ENCODE measurements at regions not wholly inside any gene's neighbourhood (a gene's known extent, or its start where the extent isn't known, plus 50 kb on each side); places are given as distances from the start of the nearest gene placed in this dataset.

DNA sequence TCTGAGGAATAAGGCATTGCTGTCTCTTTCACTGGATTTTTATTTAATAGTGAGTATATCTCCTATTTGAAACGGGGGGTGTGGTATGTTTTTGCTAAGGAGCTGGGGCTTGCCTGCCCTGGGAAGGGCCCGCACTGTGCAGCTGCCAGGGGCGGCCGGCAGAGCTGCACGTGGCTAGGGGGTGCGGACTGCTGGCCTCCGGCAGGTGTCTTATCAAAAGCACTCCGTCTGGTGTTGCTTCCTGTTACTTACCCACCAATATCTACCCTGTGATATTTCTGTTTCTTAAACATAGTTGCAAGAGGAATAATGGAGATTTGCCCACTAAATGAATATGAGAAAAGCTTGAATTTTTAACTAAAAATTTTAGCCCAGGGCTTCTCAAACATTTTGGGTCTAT lies 232.0 kb downstream of the IRX1 start:
- DNase-seq: no peak

DNA sequence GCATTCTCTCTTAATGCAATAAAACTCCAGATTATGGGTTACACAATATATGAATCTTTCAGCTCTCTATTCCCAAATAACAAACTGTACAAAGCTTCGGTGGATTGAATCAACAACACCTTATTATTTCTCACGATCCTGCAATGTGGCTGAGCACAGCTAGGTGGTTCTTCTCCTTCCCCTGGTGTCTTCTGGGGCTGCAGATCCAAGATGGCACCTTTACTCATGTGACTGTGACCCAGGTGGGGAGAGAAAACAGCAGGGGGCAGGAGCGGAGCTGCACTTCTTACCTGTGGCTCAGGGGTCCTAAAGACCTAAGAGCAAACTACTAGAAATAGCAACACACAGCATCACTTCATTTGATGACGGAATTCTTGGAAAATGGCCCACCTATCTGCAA lies 233.1 kb downstream of the IRX1 start:
- no peak for DNase-seq

GRCh38 chr5:3833566-3833965 lies 237.9 kb downstream of the IRX1 start:
- DNase-seq: no peak

DNA sequence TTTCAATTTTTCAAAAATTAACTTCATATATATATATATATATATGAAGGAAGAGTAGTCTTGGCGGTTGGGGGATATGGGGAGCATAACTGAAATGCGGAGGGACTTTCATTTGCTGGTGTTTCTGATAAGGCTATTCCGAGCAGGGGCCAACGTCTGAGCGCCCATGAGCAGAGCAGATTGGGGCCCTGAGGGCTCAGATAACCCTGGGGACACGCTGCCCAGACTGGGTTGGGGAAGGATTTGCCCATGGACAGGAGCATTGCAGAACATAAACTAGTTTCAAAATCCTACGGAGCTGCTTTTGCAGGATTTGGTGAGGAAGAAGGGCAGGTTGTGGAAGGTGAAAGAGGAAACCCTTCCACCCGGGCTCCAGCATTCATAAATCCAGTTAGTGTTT lies 240.2 kb downstream of the IRX1 start:
- no peak for DNase-seq

GRCh38 chr5:3836528-3836927 lies 240.9 kb downstream of the IRX1 start:
- DNase-seq: no peak

- no peak for DNase-seq
Observed at GRCh38 chr5:3837506-3837905, 241.9 kb downstream of the IRX1 start.

DNA sequence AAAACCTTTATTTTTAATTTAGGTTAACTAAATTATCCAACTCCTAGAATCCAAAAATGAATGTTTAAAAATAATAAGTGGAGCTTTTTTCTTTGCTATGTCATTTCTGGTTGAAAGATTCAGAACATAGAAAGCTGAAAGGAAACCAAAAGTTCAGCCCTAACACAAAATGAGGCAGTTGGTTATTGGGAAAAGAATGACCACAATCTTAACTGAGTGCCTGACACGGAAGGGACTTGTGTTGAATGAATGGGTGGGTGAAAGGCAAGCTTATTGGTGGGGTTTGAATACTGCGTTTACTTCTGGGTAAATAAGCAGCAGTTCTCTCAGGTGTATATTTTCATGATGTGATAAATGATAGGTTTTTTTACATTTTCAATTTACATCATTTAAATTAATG lies 243.5 kb downstream of the IRX1 start:
- DNase-seq: no peak

DNA sequence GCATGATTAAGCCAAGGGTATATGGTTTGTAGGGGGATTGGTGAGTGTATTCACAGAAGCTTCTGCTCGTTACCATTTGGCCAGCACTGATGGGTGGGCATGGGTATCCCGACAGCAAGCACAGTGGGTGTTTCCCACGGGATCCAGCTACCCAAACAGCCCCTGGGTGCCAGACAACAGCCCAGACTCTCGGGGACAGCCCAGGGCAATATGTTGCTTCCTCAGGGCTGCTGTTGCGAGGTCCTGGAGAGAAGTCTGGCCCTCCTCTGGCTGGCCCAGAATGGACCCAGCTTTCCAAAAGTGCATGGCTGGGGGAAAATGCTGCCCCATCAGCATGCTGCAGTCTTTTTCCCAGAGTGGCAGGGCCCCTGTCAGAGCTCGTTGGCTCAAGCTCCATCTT lies 247.0 kb downstream of the IRX1 start:
- DNase-seq: no peak

DNA sequence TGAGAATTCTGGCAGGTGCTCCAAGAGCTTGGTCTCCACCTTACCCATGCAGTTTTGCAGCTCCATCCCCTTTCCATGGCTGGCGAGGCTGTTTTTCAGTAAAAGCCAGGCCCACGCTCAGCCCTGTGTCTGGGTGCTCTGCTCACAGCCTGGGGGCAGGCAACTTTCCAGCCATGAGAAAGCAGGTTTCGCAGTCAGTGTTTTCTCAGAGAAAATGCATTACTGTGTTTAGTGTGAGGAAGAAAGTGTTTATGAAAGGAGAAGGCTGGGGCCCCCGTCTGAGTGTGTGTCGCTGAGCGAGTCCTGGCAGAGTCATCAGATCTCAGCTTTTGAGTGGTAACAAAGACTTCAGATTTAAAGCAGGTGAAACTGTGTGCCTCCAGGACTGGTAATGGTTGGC lies 248.1 kb downstream of the IRX1 start:
- DNase-seq: no peak

GRCh38 chr5:3844266-3844665 lies 248.6 kb downstream of the IRX1 start:
- DNase-seq: no peak

DNA sequence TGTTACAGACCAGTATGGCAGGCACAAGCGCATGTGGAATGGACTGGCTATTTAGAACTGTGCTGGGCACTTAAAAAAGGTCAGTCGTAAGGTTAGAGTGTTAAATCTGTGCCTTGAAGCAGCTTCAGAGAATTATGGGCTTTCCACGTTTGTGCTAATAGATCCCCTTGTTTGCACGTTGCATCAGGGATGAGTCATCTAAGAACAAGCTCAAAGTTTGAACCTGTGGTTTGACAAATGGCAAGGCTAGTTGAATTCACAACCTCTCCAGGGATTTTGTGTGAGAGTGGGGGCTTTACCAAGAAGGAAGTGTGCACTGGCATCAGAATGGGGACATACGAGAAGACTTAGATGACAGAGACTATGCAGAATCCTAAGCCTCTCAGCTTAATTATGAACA lies 249.6 kb downstream of the IRX1 start:
- DNase-seq: no peak

GRCh38 chr5:3852161-3852916 lies 256.7 kb downstream of the IRX1 start:
- no peak for DNase-seq

DNA sequence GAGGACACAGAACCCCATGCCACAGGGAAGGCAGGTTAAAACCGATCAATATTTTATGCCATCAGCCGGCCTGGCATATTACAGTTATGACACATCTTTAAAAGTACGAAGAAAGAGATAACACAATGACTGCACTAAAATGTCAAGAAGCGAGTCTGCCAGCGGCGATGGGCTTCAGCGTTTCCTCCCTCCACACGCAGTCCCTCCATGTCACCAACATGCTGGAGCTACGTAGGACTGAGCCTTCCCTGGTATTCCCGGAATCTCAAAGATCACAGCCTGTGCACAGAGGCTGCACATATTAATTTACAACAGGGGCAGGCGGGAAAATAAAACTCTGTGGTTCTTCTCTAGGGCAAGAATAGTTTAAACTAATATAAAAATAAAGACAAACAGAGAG lies 257.7 kb downstream of the IRX1 start:
- DNase-seq: no peak

DNA sequence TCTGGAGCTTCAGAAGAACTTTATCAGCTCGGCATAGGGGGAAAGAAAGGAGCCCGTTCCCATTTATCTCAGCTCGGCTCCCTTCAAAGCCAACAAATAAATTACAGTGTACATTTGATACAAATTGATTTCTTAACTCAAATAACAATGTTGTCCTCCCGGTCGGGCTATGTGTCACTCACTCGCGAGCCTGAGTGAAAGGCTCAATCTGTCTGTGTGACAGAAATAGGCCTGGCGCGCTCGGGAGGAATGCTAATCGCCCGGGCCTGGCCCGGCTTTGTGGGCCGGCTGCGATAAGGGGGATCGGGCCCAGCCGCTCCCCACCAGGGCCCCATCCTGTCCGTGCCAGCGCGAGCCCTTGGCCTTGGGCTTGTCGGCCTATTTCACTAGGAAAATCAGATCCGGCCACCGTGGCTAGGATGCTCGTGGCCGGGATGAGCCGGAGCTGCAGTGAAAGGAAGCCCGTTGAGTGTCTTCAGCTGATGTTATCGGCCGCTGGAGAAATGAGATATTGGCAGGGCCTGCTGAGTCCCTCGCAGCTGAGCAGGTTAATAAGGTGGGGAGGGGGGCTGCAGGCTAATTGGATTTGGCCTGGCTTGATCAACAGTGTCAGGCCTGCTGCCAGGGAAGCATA lies 258.7 kb downstream of the IRX1 start:
- DNase-seq: no peak

DNA sequence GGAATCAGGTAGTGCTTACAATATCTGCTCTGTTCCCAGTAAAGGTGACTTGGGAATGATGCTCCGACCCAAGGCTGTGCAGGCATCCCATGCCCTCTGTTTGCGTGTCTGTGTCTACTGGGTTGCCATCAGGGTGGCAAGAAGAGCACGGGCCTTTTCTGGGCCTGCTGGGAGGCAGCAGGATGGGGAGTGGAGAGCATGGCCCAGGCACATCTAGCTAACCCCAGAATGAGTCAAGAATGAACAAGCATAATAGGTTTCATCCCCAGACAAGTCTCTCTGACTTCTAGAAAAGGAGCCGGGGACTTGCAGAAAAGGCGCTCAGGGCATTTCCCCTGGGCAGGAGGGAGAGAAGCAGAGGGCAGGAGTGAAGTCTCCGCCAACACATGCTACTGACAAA lies 260.4 kb downstream of the IRX1 start:
- DNase-seq: no peak

GRCh38 chr5:3858524-3858923 lies 262.9 kb downstream of the IRX1 start:
- no peak for DNase-seq

GRCh38 chr5:3862906-3863305 lies 267.3 kb downstream of the IRX1 start:
- DNase-seq: no peak

- DNase-seq: no peak
Observed at GRCh38 chr5:3875144-3875543, 279.5 kb downstream of the IRX1 start.

DNA sequence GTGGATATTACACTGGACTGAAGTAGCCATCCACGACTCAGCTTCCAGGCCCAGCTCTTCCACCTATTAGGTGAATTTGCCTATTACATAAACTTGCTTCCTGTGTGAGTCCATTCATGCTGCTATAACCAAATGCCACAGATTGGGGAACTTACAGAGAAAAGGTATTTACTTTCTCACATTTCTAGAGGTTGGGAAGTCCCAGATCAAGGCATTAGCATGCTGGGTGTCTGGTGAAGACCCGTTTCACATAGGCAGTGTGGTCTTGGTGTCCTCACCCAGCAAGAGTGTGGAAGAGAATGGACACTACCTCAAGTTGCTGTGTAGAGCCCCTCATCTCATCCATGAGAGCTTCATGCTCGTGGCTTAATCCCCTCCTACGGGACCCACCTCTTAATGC lies 282.6 kb downstream of the IRX1 start:
- DNase-seq: no peak

- DNase-seq: no peak
Observed at GRCh38 chr5:3883040-3883439, 287.4 kb downstream of the IRX1 start.

DNA sequence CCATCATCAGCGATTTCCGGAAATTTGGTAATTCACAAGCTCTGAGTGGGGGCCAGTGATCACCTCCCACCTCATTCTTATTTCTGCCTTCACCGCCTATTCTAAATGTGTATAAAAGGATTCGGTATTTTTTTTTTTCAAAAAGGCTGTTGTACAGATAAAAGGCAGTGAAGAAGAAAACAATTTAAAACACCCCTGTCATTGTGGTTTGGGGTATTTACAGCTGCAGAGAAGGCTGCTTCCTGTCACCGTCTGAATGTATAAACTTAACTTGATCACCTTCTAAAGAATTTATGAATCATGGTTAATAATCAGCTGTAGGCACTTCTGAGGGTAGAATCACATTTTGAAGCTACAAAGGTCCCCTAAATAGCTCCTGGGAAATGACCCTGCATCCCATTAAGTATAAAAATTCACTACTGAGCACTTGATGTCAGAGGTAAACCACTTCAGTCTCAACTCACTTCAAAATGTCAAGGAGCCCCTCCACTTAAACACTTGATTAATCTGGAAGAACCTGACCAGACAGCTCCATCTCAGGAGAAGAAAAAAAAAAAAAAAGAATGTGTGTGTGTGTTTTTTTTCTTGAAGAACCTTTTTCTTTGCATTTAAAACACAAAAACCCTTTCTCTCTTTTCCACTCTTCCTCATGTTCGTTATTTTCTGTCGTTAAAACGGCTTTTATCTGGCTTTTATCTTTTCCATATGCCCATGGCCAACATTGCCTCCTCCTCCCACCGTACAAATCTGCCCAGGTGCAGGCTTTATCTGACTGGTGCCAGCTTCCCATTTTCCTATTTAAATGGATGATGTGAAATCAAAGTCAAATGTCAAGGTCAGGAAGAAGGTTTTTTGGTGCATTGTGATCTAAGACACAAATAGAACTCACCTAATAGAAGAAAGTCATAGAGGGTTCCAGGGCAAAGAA lies 291.2 kb downstream of the IRX1 start:
- DNase-seq: no peak

GRCh38 chr5:3888310-3888709 lies 292.7 kb downstream of the IRX1 start:
- no peak for DNase-seq

GRCh38 chr5:3889412-3890142 lies 293.9 kb downstream of the IRX1 start:
- no peak for DNase-seq
